Lower leg skin (tissue), 3 donors: ENCODE measurements at regions not wholly inside any gene's neighbourhood (a gene's known extent, or its start where the extent isn't known, plus 50 kb on each side); places are given as distances from the start of the nearest gene placed in this dataset.

Experiments
- POLR2A ChIP-seq, 2 donors: fragments of 450-650 bp; IDR thresholded peaks; one replicate each; pipeline ENCODE4 v1.6.1; 2016 to 2017; ENCODE audit warnings: antibody characterized with exemption in 2 of 2, mild to moderate bottlenecking in 1 of 2, moderate library complexity in 1 of 2
- TF ChIP-seq, protein P1 (sequence below), 3 donors: fragments of 450-650 bp; IDR thresholded peaks; one replicate each; pipeline ENCODE4 v1.5.1; 2016; ENCODE audit warnings: antibody characterized with exemption in 3 of 3, mild to moderate bottlenecking in 3 of 3, moderate library complexity in 2 of 3

DNA sequence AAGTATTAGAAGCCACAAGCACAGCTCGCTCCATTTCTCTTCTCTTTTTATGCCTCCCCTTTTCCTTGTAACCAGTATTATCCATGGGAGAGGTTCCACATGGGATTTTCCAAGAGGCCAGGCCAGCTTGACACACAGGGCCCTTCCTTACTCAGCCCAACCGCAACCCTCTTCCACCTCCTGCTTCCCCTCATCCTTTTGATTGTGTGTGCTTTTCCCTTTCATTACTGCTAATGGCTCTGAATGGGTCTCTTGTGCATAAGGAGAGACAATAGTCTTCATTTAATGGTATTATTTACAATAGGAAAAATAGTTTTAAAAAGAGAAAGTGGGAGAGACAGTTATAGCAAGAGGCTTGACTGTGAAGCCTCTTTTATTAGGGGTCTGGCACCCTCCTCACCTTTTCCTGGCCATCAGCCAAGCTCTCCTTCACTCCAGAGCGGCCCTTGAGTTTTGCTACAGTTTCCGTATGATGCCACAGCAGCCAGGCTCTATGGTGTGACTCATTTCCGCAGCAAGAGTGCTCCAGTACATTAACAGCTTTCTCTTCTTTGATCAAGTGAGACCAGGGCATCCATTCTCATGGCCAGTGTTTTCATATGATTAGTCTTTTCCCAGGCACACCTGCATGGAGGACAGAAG lies 579.5 kb downstream of the TFAP2B start:
- TF ChIP-seq POLR2A (IDR thresholded peaks at IDR 0.05), result no peak
- TF ChIP-seq, protein P1, sequence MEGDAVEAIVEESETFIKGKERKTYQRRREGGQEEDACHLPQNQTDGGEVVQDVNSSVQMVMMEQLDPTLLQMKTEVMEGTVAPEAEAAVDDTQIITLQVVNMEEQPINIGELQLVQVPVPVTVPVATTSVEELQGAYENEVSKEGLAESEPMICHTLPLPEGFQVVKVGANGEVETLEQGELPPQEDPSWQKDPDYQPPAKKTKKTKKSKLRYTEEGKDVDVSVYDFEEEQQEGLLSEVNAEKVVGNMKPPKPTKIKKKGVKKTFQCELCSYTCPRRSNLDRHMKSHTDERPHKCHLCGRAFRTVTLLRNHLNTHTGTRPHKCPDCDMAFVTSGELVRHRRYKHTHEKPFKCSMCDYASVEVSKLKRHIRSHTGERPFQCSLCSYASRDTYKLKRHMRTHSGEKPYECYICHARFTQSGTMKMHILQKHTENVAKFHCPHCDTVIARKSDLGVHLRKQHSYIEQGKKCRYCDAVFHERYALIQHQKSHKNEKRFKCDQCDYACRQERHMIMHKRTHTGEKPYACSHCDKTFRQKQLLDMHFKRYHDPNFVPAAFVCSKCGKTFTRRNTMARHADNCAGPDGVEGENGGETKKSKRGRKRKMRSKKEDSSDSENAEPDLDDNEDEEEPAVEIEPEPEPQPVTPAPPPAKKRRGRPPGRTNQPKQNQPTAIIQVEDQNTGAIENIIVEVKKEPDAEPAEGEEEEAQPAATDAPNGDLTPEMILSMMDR (IDR thresholded peaks at IDR 0.05), result no peak
